A549 (cell line): ENCODE measurements at regions not wholly inside any gene's neighbourhood (a gene's known extent, or its start where the extent isn't known, plus 50 kb on each side); places are given as distances from the start of the nearest gene placed in this dataset.

Experiments used
- ATAC-seq, 2 experiments: fragments of 200-7000 bp in 1 of 2; fragments of >200 bp in 1 of 2; cut with Nextera tagmentation in 1 of 2; cut with Tn5 transposase in 1 of 2; 3 replicates each; pipeline versions ENCODE4 v1.8.0 to v1.9.1; 2018 to 2020; ENCODE audit warnings: mild to moderate bottlenecking in 1 of 2, moderate library complexity in 1 of 2
- CTCF ChIA-PET: fragments of 300-600 bp; sonication (Branson Sonifier 250); formaldehyde crosslinking; extraction: SDS; loops from one replicate; lab custom pipeline; 2021; ENCODE audit warnings: antibody characterized with exemption, inconsistent platforms; lab: Yijun Ruan, JAX
- POLR2A ChIA-PET: fragments of 350-600 bp; formaldehyde crosslinking; extraction: SDS; loops from one replicate; lab custom pipeline; 2021; ENCODE audit warnings: antibody characterized with exemption, inconsistent platforms; lab: Yijun Ruan, JAX
- DNase-seq, 2 experiments: peaks; one replicate each; pipeline versions ENCODE4 v3.0.0 to v3.0.0-alpha.2; 2011 to 2016; ENCODE audit warnings: low read depth in 1 of 2, low spot score in 1 of 2
- FAIRE-seq: peaks from 2 replicates; lab custom pipeline; 2011; peaks lifted over from hg19 to GRCh38; lab: Jason Lieb, UNC
- H3K27ac ChIP-seq, 2 experiments: fragments of >200 bp; sonication (Bioruptor Twin); formaldehyde crosslinking; 3 replicates each; pipeline ENCODE4 v1.5.1; 2016 to 2017
- H3K4me1 ChIP-seq: fragments of >200 bp; sonication (Bioruptor Twin); formaldehyde crosslinking; 3 replicates; pipeline ENCODE4 v1.6.1; 2016
- H3K4me2 ChIP-seq: fragments of >200 bp; sonication (Bioruptor Twin); formaldehyde crosslinking; 3 replicates; pipeline ENCODE4 v1.6.1; 2016
- H3K4me3 ChIP-seq: fragments of >200 bp; sonication (Bioruptor Twin); formaldehyde crosslinking; 3 replicates; pipeline ENCODE4 v1.5.1; 2016
- H3K9me3 ChIP-seq: fragments of >200 bp; sonication (Bioruptor Twin); formaldehyde crosslinking; 3 replicates; pipeline ENCODE4 v1.6.1; 2016
- BHLHE40 ChIP-seq: IDR thresholded peaks from 2 replicates; pipeline ENCODE4 v1.6.1; 2012; ENCODE audit warnings: low read depth, low read length, inconsistent platforms
- CEBPB ChIP-seq, 2 experiments: fragments of >200 bp in 1 of 2; sonication (Bioruptor Twin) in 1 of 2; formaldehyde crosslinking in 1 of 2; IDR thresholded peaks; 2 replicates each; pipeline ENCODE4 v1.6.1; 2012 to 2016
- CTCF ChIP-seq: fragments of >200 bp; sonication (Bioruptor Twin); formaldehyde crosslinking; IDR thresholded peaks from 3 replicates; pipeline ENCODE4 v1.5.1; 2016
- EP300 ChIP-seq, 2 experiments: fragments of >200 bp; sonication (Bioruptor Twin); formaldehyde crosslinking; IDR thresholded peaks; 2 replicates in 1 of 2; 3 replicates in 1 of 2; pipeline ENCODE4 v1.6.1; 2016 to 2017
- FOSB ChIP-seq: fragments of 250-450 bp; sonication (Bioruptor Pico); IDR thresholded peaks from 2 replicates; pipeline ENCODE4 v1.5.0; 2020; ENCODE audit warnings: mild to moderate bottlenecking, moderate library complexity
- HDAC2 ChIP-seq: fragments of 200-600 bp; sonication (generic); IDR thresholded peaks from 2 replicates; pipeline ENCODE4 v1.6.1; 2016
- HEYL ChIP-seq: fragments of 250-450 bp; sonication (Bioruptor Pico); IDR thresholded peaks from 2 replicates; pipeline ENCODE4 v1.8.0; 2021; ENCODE audit warnings: mild to moderate bottlenecking, moderate library complexity
- HOXA7 ChIP-seq: fragments of 250-450 bp; sonication (Bioruptor Pico); IDR thresholded peaks from 2 replicates; pipeline ENCODE4 v1.5.0; 2020; ENCODE audit warnings: mild to moderate bottlenecking, moderate library complexity
- HOXB5 ChIP-seq: fragments of 250-450 bp; sonication (Bioruptor Pico); IDR thresholded peaks from 2 replicates; pipeline ENCODE4 v1.5.0; 2020; ENCODE audit warnings: mild to moderate bottlenecking, moderate library complexity
- JUNB ChIP-seq: fragments of >200 bp; sonication (Bioruptor Twin); formaldehyde crosslinking; IDR thresholded peaks from 2 replicates; pipeline ENCODE4 v1.6.1; 2016
- KDM1A ChIP-seq: fragments of 200-600 bp; sonication (generic); IDR thresholded peaks from 2 replicates; pipeline ENCODE4 v1.6.1; 2016; ENCODE audit warnings: low read depth, mild to moderate bottlenecking
- NFE2L2 ChIP-seq: fragments of 150-350 bp; conservative IDR thresholded peaks from 2 replicates; pipeline ENCODE4 v1.6.1; 2014; ENCODE audit warnings: low read length
- PHF8 ChIP-seq: fragments of 200-600 bp; sonication (generic); IDR thresholded peaks from 2 replicates; pipeline ENCODE4 v1.6.1; 2016; ENCODE audit warnings: low read depth, mild to moderate bottlenecking, antibody characterized with exemption, moderate library complexity, borderline replicate concordance
- POLR2A ChIP-seq: IDR thresholded peaks from 2 replicates; pipeline ENCODE4 v1.6.1; 2012; ENCODE audit warnings: mild to moderate bottlenecking, low read length
- POLR2AphosphoS2 ChIP-seq: conservative IDR thresholded peaks from 2 replicates; pipeline ENCODE4 v1.6.1; 2012; ENCODE audit warnings: low read length, improper control_type of control experiment, inconsistent platforms
- REST ChIP-seq: fragments of 200-600 bp; sonication (generic); IDR thresholded peaks from 2 replicates; pipeline ENCODE4 v1.6.1; 2016; ENCODE audit warnings: antibody characterized with exemption, mild to moderate bottlenecking, moderate library complexity
- RFX5 ChIP-seq: fragments of 450-650 bp; IDR thresholded peaks from 2 replicates; pipeline ENCODE4 v1.7.1; 2014; ENCODE audit warnings: antibody characterized with exemption, mild to moderate bottlenecking, moderate library complexity
- TP53 ChIP-seq: fragments of 250-450 bp; sonication (Bioruptor Pico); IDR thresholded peaks from 2 replicates; pipeline ENCODE4 v1.5.0; 2021; ENCODE audit warnings: mild to moderate bottlenecking, moderate library complexity
- USF2 ChIP-seq: fragments of 450-650 bp; IDR thresholded peaks from 2 replicates; pipeline ENCODE4 v1.6.1; 2014; ENCODE audit warnings: antibody characterized with exemption
- ZSCAN20 ChIP-seq: fragments of 250-450 bp; sonication (Bioruptor Pico); IDR thresholded peaks from 2 replicates; pipeline ENCODE4 v1.8.0; 2022; ENCODE audit warnings: mild to moderate bottlenecking, moderate library complexity
- WGBS: methylation state at CpG from one replicate; pipeline ENCODE4 v1.1.6; 2017; ENCODE audit errors: missing lambda C conversion rate; 5-methylcytosine and 5-hydroxymethylcytosine counted together
- TF ChIP-seq, protein P1 (sequence below): IDR thresholded peaks from 2 replicates; pipeline ENCODE4 v1.6.1; 2012

DNA sequence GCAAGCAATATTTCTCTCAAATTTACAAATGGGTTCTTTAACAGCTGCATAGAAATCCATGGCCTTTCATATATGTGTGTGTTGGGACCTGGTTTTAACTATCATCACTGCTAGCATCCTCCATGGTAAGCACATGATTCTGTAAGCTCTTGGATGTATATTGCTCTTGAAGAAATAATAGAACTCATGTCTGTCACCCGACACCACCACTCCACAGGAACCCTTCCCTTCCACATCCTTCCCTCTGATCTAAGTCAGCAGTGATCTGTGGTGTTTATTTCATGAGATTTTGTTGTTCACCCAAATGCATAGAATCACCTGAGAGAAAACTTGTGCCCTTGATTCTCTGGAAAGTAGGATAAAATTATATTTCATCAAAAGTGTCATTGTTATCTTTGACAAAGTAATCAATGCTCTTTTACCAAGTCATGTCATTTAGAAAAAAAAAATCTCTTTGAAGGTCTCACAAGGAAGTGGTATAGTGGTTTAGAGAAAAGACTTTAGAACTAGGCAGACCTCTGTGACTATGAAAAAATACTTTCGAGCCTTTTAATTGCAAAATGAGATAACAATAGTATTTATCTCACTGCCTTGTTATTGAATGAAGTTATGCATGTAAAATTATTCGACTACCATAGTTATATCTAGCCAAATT, 649.8 kb upstream of the SLC35B3 start:
- 16% methylated on average over 3 of the region's 3 CpGs for WGBS

GRCh38 chr6:9083108-9083507, 647.8 kb upstream of the SLC35B3 start:
- H3K9me3 ChIP-seq, result no peaks in the 10 kb centered on the region
- POLR2A ChIA-PET, result no interaction called here
- 45% methylated on average over 2 of the region's 2 CpGs for WGBS
- no peak for ATAC-seq
- H3K4me1 ChIP-seq, result no peaks in the 10 kb centered on the region
- no peak overlapping the region for H3K4me3 ChIP-seq
- no peak overlapping the region for H3K27ac ChIP-seq
- CTCF ChIA-PET, result no interaction called here
- no peak for FAIRE-seq
- no peak for TF ChIP-seq POLR2AphosphoS2
- TF ChIP-seq EP300 (IDR thresholded peaks at IDR 0.05), result no peak
- TF ChIP-seq, all 56 proteins: peak for 0
- no peak overlapping the region for H3K4me2 ChIP-seq
- no peak for DNase-seq

More for the DNA sequence above, 649.8 kb upstream of the SLC35B3 start:
- H3K4me3 ChIP-seq, result no peak overlapping the region
- CTCF ChIA-PET, result no interaction called here
- DNase-seq, result no peak
- no peaks in the 10 kb centered on the region for H3K9me3 ChIP-seq
- H3K4me1 ChIP-seq, result no peaks in the 10 kb centered on the region
- no peak for ATAC-seq
- no peak for FAIRE-seq
- POLR2A ChIA-PET, result no interaction called here
- TF ChIP-seq USF2, result no peak
- TF ChIP-seq FOSB (CRISPR knock-in tag), result no peak
- TF ChIP-seq ZSCAN20 (CRISPR knock-in tag), result no peak
- TF ChIP-seq, protein P1, sequence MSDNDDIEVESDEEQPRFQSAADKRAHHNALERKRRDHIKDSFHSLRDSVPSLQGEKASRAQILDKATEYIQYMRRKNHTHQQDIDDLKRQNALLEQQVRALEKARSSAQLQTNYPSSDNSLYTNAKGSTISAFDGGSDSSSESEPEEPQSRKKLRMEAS, result no peak
- TF ChIP-seq PHF8, result no peak
- TF ChIP-seq POLR2A, result no peak
- TF ChIP-seq REST, result no peak
- TF ChIP-seq HEYL (CRISPR knock-in tag), result no peak
- TF ChIP-seq HDAC2, result no peak
- no peak for TF ChIP-seq TP53
- TF ChIP-seq HOXA7 (CRISPR knock-in tag), result no peak
- TF ChIP-seq JUNB, result no peak
- TF ChIP-seq CTCF, result no peak
- TF ChIP-seq NFE2L2, result no peak
- no peak for TF ChIP-seq POLR2AphosphoS2
- TF ChIP-seq CEBPB (IDR thresholded peaks at IDR 0.05), result no peak
- no peak overlapping the region for H3K4me2 ChIP-seq
- H3K27ac ChIP-seq, result no peak overlapping the region

GRCh38 chr6:9066726-9067125, 631.4 kb upstream of the SLC35B3 start:
- Histone ChIP-seq H3K27ac (no peak overlapping the region), H3K4me1 (no peaks in the 10 kb centered on the region), H3K4me2 (no peak overlapping the region), H3K4me3 (no peak overlapping the region), H3K9me3 (no peaks in the 10 kb centered on the region)
- no peak for FAIRE-seq
- no peak for DNase-seq
- POLR2A ChIA-PET, result no interaction called here
- CTCF ChIA-PET, result interaction anchor here (1.1 to 1.4 kb wide), 2 partner anchors 14 to 1363 kb away, joined by 3 to 4 read pairs; no protein-coding TSS in a partner anchor
- no peak for ATAC-seq
- WGBS, result 33% methylated on average over 3 of the region's 3 CpGs
- TF ChIP-seq HOXB5 (CRISPR knock-in tag) (no peak), RFX5 (no peak), KDM1A (no peak), BHLHE40 (no peak), FOSB (CRISPR knock-in tag) (no peak)
